ENCODE measurements at regions not wholly inside any gene's neighbourhood (a gene's known extent, or its start where the extent isn't known, plus 50 kb on each side); places are given as distances from the start of the nearest gene placed in this dataset.

- DNase-seq (ENCODE audit: low read depth in 1 of 2, low spot score in 1 of 2) = no peak
- Histone ChIP-seq H3K27me3 (ENCODE audit: insufficient read depth, poor library complexity, severe bottlenecking) (no peaks in the 10 kb centered on the region), H3K27ac (replicated peaks) (no peak overlapping the region), H3K4me3 (replicated peaks; ENCODE audit: insufficient read depth, low read length) (no peak overlapping the region)
- TF ChIP-seq REST (IDR thresholded peaks at IDR 0.05; ENCODE audit: insufficient replicate concordance, low read depth) (no peak), SPI1 (IDR thresholded peaks at IDR 0.05; ENCODE audit: borderline replicate concordance, low read depth) (no peak), CTCF (IDR thresholded peaks at IDR 0.05; ENCODE audit: insufficient read depth, low read length) (no peak), GABPA (IDR thresholded peaks at IDR 0.05; ENCODE audit: low read depth) (no peak), POLR2AphosphoS5 (IDR thresholded peaks at IDR 0.05; ENCODE audit: low read depth) (no peak)
These were observed 119.9 kb downstream of the COPS8 start for GRCh38 chr2:237205561-237205971.

- DNase-seq (ENCODE audit: low read depth in 1 of 2, low spot score in 1 of 2) = no peak
- Histone ChIP-seq H3K4me3 (replicated peaks; ENCODE audit: insufficient read depth, low read length) (no peak overlapping the region), H3K27me3 (ENCODE audit: insufficient read depth, poor library complexity, severe bottlenecking) (no peaks in the 10 kb centered on the region), H3K27ac (replicated peaks) (no peak overlapping the region)
- TF ChIP-seq POLR2AphosphoS5 (IDR thresholded peaks at IDR 0.05; ENCODE audit: low read depth) = no peak
- TF ChIP-seq CTCF (IDR thresholded peaks at IDR 0.05; ENCODE audit: insufficient read depth, low read length) = no peak
- TF ChIP-seq SPI1 (IDR thresholded peaks at IDR 0.05; ENCODE audit: borderline replicate concordance, low read depth) = no peak
- no peak for TF ChIP-seq GABPA (IDR thresholded peaks at IDR 0.05; ENCODE audit: low read depth)
- TF ChIP-seq REST (IDR thresholded peaks at IDR 0.05; ENCODE audit: insufficient replicate concordance, low read depth) = no peak
These were observed 122.0 kb downstream of the COPS8 start for GRCh38 chr2:237207646-237208045.

- no peak for TF ChIP-seq CTCF (IDR thresholded peaks at IDR 0.05; ENCODE audit: insufficient read depth, low read length)
- no peak for TF ChIP-seq SPI1 (IDR thresholded peaks at IDR 0.05; ENCODE audit: borderline replicate concordance, low read depth)
- DNase-seq (ENCODE audit: low read depth in 1 of 2, low spot score in 1 of 2) = no peak
- no peak overlapping the region for H3K27ac ChIP-seq (replicated peaks)
- no peak overlapping the region for H3K4me3 ChIP-seq (replicated peaks; ENCODE audit: insufficient read depth, low read length)
- H3K27me3 ChIP-seq (ENCODE audit: insufficient read depth, poor library complexity, severe bottlenecking) = no peaks in the 10 kb centered on the region
These were observed 122.9 kb downstream of the COPS8 start for GRCh38 chr2:237208373-237209260.
